SK-N-MC (cell line): ENCODE measurements at regions not wholly inside any gene's neighbourhood (a gene's known extent, or its start where the extent isn't known, plus 50 kb on each side); places are given as distances from the start of the nearest gene placed in this dataset.

Source experiments
- EZH2 ChIP-seq: fragments of 200-600 bp; sonication (generic); IDR thresholded peaks from one replicate; pipeline ENCODE4 v1.6.1; 2017; ENCODE audit warnings: antibody characterized with exemption
- FOXP2 ChIP-seq: optimal IDR thresholded peaks from 2 replicates; pipeline ENCODE3; 2011; ENCODE audit warnings: mild to moderate bottlenecking, moderate library complexity; ENCODE audit not compliant: insufficient read depth; ENCODE audit errors: extremely low read length, control extremely low read depth
- POLR2AphosphoS5 ChIP-seq: IDR thresholded peaks from 2 replicates; pipeline ENCODE4 v1.6.1; 2012; ENCODE audit warnings: mild to moderate bottlenecking, low read depth, low read length, borderline replicate concordance

DNA sequence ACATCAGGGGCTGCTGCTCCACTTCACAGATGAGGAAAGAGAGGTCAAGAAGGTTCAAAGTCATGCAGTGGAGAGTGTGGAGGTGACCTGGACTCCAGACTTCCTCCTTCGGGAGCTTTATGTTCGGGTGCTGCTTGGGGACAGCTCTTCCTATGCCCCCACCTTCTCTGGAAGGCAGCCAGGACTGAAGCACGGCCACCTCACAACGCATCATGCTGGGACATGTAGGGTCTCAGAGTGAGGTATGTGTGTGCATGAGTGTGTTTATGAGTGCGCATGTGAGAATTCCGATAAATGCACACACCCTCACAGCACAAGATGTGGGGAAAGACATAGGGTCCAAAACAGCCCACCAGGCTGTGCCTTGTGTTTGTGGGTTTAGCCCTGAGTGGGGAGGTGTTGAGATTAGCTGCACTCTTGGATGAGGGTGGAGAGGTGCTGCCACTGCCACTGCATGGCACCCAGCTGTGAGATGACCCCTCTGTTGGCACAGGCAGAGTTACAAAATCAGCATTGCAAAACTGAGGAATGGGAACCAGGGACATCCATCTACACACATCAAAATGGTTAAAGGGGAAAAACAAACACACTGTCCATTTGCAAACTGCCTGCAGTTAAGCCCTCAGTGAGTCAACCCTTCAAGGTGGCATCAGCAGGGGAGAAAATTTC, 367.4 kb downstream of the SEC14L1 start:
- TF ChIP-seq EZH2 = no peak
- no peak for TF ChIP-seq POLR2AphosphoS5
- TF ChIP-seq FOXP2 = no peak
